ENCODE measurements at regions not wholly inside any gene's neighbourhood (a gene's known extent, or its start where the extent isn't known, plus 50 kb on each side); places are given as distances from the start of the nearest gene placed in this dataset.

GRCh38 chr12:114140576-114140975 lies 174.5 kb upstream of the RBM19 start:
- TF ChIP-seq POLR2A (IDR thresholded peaks at IDR 0.05): no peak
- no peaks in the 10 kb centered on the region for H3K4me1 ChIP-seq
- H3K9me3 ChIP-seq: no peaks in the 10 kb centered on the region
- DNase-seq: no peak
- no peak overlapping the region for H3K27ac ChIP-seq
- H3K4me3 ChIP-seq: no peak overlapping the region
- no peaks in the 10 kb centered on the region for H3K36me3 ChIP-seq (ENCODE audit: low read depth, missing control alignments)
- intact Hi-C loops (cut with DNase I; ENCODE audit: low total_unique reads): no loop called here
- no peaks in the 10 kb centered on the region for H3K27me3 ChIP-seq

GRCh38 chr12:114136631-114137030 lies 170.5 kb upstream of the RBM19 start:
- no peak for TF ChIP-seq POLR2A (IDR thresholded peaks at IDR 0.05)
- no peak for TF ChIP-seq CTCF (IDR thresholded peaks at IDR 0.05)
- Histone ChIP-seq H3K4me1 (no peaks in the 10 kb centered on the region), H3K27me3 (no peaks in the 10 kb centered on the region), H3K36me3 (ENCODE audit: low read depth, missing control alignments) (no peaks in the 10 kb centered on the region), H3K27ac (no peak overlapping the region), H3K4me3 (no peak overlapping the region), H3K9me3 (no peaks in the 10 kb centered on the region)
- 63 to 81% methylated on average over 3 of the region's 3 CpGs for WGBS, 2 donors
- no peak for DNase-seq
- intact Hi-C loops (cut with DNase I; ENCODE audit: low total_unique reads): no loop called here

GRCh38 chr12:114134922-114135321 lies 168.8 kb upstream of the RBM19 start:
- no peaks in the 10 kb centered on the region for H3K9me3 ChIP-seq
- H3K27ac ChIP-seq: no peak overlapping the region
- no peaks in the 10 kb centered on the region for H3K36me3 ChIP-seq (ENCODE audit: low read depth, missing control alignments)
- TF ChIP-seq CTCF (IDR thresholded peaks at IDR 0.05): no peak
- TF ChIP-seq POLR2A (IDR thresholded peaks at IDR 0.05): no peak
- DNase-seq: no peak
- H3K4me3 ChIP-seq: no peak overlapping the region
- intact Hi-C loops (cut with DNase I; ENCODE audit: low total_unique reads): no loop called here
- no peaks in the 10 kb centered on the region for H3K4me1 ChIP-seq
- no peaks in the 10 kb centered on the region for H3K27me3 ChIP-seq
- 67 to 82% methylated on average over 3 of the region's 3 CpGs for WGBS, 2 donors

GRCh38 chr12:114131824-114132223 lies 165.7 kb upstream of the RBM19 start:
- H3K27ac ChIP-seq: no peak overlapping the region
- H3K36me3 ChIP-seq (ENCODE audit: low read depth, missing control alignments): no peaks in the 10 kb centered on the region
- no peaks in the 10 kb centered on the region for H3K27me3 ChIP-seq
- no peak overlapping the region for H3K4me3 ChIP-seq
- WGBS, 2 donors: 21 to 32% methylated on average over 2 of the region's 2 CpGs
- intact Hi-C loops (cut with DNase I; ENCODE audit: low total_unique reads): no loop called here
- no peak for TF ChIP-seq CTCF (IDR thresholded peaks at IDR 0.05)
- TF ChIP-seq POLR2A (IDR thresholded peaks at IDR 0.05): no peak
- no peak for DNase-seq
- H3K9me3 ChIP-seq: no peaks in the 10 kb centered on the region
- no peaks in the 10 kb centered on the region for H3K4me1 ChIP-seq

- no peak overlapping the region for H3K4me3 ChIP-seq
- H3K9me3 ChIP-seq: no peaks in the 10 kb centered on the region
- no peaks in the 10 kb centered on the region for H3K27me3 ChIP-seq
- WGBS, 2 donors: 67 to 70% methylated on average over 2 of the region's 2 CpGs
- H3K27ac ChIP-seq: no peak overlapping the region
- no peaks in the 10 kb centered on the region for H3K36me3 ChIP-seq (ENCODE audit: low read depth, missing control alignments)
- DNase-seq: no peak
- TF ChIP-seq POLR2A (IDR thresholded peaks at IDR 0.05): no peak
- no peak for TF ChIP-seq CTCF (IDR thresholded peaks at IDR 0.05)
- intact Hi-C loops (cut with DNase I; ENCODE audit: low total_unique reads): no loop called here
- no peaks in the 10 kb centered on the region for H3K4me1 ChIP-seq
Observed at GRCh38 chr12:114123108-114123507, 157.0 kb upstream of the RBM19 start.

Measured in testis (tissue), 2 donors.